ENCODE measurements at regions not wholly inside any gene's neighbourhood (a gene's known extent, or its start where the extent isn't known, plus 50 kb on each side); places are given as distances from the start of the nearest gene placed in this dataset.
"Not testable (repeated sequence)": the region's sequence is repeated elsewhere in the genome, so short reads cannot be mapped to it uniquely, and the experiment has no call there.

GRCh38 chr4:94141001-94141400 lies 66.7 kb upstream of the SMARCAD1 start (continued):
- TF ChIP-seq ZNF462 (CRISPR knock-in tag; IDR thresholded peaks at IDR 0.05) (no peak), ZNF331 (CRISPR knock-in tag; IDR thresholded peaks at IDR 0.05; ENCODE audit: low read depth) (no peak), ZNF114 (CRISPR knock-in tag; IDR thresholded peaks at IDR 0.05) (no peak), REST (IDR thresholded peaks at IDR 0.05; ENCODE audit: unreplicated experiment) (no peak), CREB1 (CRISPR knock-in tag; IDR thresholded peaks at IDR 0.05; ENCODE audit: low read depth) (no peak)

GRCh38 chr4:94148052-94148451 lies 59.6 kb upstream of the SMARCAD1 start:
- H3K4me2 ChIP-seq, result peak overlapping the region; percentile 74
- H4K20me1 ChIP-seq (replicated peaks; ENCODE audit: insufficient read depth); H3F3A ChIP-seq (replicated peaks; ENCODE audit: low read depth); H3K27ac ChIP-seq (ENCODE audit: low read depth); H3K36me3 Mint-ChIP-seq (ENCODE audit: low read depth); H3K9me2 ChIP-seq (ENCODE audit: insufficient read depth); H3K27me3 Mint-ChIP-seq (ENCODE audit: insufficient read depth, low read depth, poor library complexity); H3K27me3 ChIP-seq (ENCODE audit: insufficient read depth); H3K9me3 Mint-ChIP-seq; H3K36me3 ChIP-seq (ENCODE audit: insufficient read depth); ATAC-seq; H3K79me2 ChIP-seq (replicated peaks; ENCODE audit: insufficient read depth): not testable (repeated sequence)
- H3K4me3 Mint-ChIP-seq, result peak overlapping the region; percentile 34; the same call in 2 of the 3 replicates
- H3K27ac Mint-ChIP-seq, result peak overlapping the region; percentile 77; the same call in 1 of the 2 replicates
- H3K4me1 Mint-ChIP-seq, result peaks cover 29% of the 10 kb centered on the region
- H3K4me1 ChIP-seq (ENCODE audit: insufficient read depth), result peaks cover 22% of the 10 kb centered on the region
- H2AFZ ChIP-seq, result peak overlapping the region; percentile 73
- peak; percentile 84 for DNase-seq (ENCODE audit: low spot score)
- H3K4me3 ChIP-seq, result peak overlapping the region; percentile 49

Measured in GM23338 (cell line).